ENCODE measurements at regions not wholly inside any gene's neighbourhood (a gene's known extent, or its start where the extent isn't known, plus 50 kb on each side); places are given as distances from the start of the nearest gene placed in this dataset.

GRCh38 chr3:194874206-194874605, 188.5 kb downstream of the FAM43A start:
- TF ChIP-seq CTCF (IDR thresholded peaks at IDR 0.05; ENCODE audit: unreplicated experiment): no peak
- Mint-ChIP-seq H3K4me3 (ENCODE audit: unreplicated experiment) (no peak overlapping the region), H3K36me3 (ENCODE audit: low read depth, unreplicated experiment) (peaks cover 3% of the 10 kb centered on the region), H3K4me1 (ENCODE audit: unreplicated experiment) (peaks cover 17% of the 10 kb centered on the region), H3K27ac (ENCODE audit: unreplicated experiment) (no peak overlapping the region), H3K27me3 (ENCODE audit: unreplicated experiment) (peaks cover 9% of the 10 kb centered on the region), H3K9me3 (ENCODE audit: unreplicated experiment) (no peaks in the 10 kb centered on the region)
- DNase-seq (ENCODE audit: low spot score): no peak

- H3K9me3 Mint-ChIP-seq (ENCODE audit: unreplicated experiment): no peaks in the 10 kb centered on the region
- H3K27me3 Mint-ChIP-seq (ENCODE audit: unreplicated experiment): peaks cover 10% of the 10 kb centered on the region
- H3K4me1 Mint-ChIP-seq (ENCODE audit: unreplicated experiment): peaks cover 17% of the 10 kb centered on the region
- H3K4me3 Mint-ChIP-seq (ENCODE audit: unreplicated experiment): no peak overlapping the region
- no peak for TF ChIP-seq CTCF (IDR thresholded peaks at IDR 0.05; ENCODE audit: unreplicated experiment)
- peaks cover 3% of the 10 kb centered on the region for H3K36me3 Mint-ChIP-seq (ENCODE audit: low read depth, unreplicated experiment)
- no peak for DNase-seq (ENCODE audit: low spot score)
- no peak overlapping the region for H3K27ac Mint-ChIP-seq (ENCODE audit: unreplicated experiment)
Measured at GRCh38 chr3:194874783-194875182, 189.1 kb downstream of the FAM43A start.

GRCh38 chr3:194875581-194876402, 190.1 kb downstream of the FAM43A start:
- no peaks in the 10 kb centered on the region for H3K9me3 Mint-ChIP-seq (ENCODE audit: unreplicated experiment)
- H3K36me3 Mint-ChIP-seq (ENCODE audit: low read depth, unreplicated experiment): peaks cover 3% of the 10 kb centered on the region
- peaks cover 10% of the 10 kb centered on the region for H3K27me3 Mint-ChIP-seq (ENCODE audit: unreplicated experiment)
- no peak for DNase-seq (ENCODE audit: low spot score)
- peak overlapping the region; percentile 15 for H3K4me3 Mint-ChIP-seq (ENCODE audit: unreplicated experiment)
- no peak for TF ChIP-seq CTCF (IDR thresholded peaks at IDR 0.05; ENCODE audit: unreplicated experiment)
- peaks cover 17% of the 10 kb centered on the region for H3K4me1 Mint-ChIP-seq (ENCODE audit: unreplicated experiment)
- H3K27ac Mint-ChIP-seq (ENCODE audit: unreplicated experiment): no peak overlapping the region

- Mint-ChIP-seq H3K27me3 (ENCODE audit: unreplicated experiment) (peaks cover 10% of the 10 kb centered on the region), H3K36me3 (ENCODE audit: low read depth, unreplicated experiment) (peaks cover 3% of the 10 kb centered on the region), H3K4me1 (ENCODE audit: unreplicated experiment) (peaks cover 17% of the 10 kb centered on the region), H3K27ac (ENCODE audit: unreplicated experiment) (no peak overlapping the region), H3K9me3 (ENCODE audit: unreplicated experiment) (no peaks in the 10 kb centered on the region), H3K4me3 (ENCODE audit: unreplicated experiment) (peak overlapping the region; percentile 15)
- TF ChIP-seq CTCF (IDR thresholded peaks at IDR 0.05; ENCODE audit: unreplicated experiment): no peak
- DNase-seq (ENCODE audit: low spot score): no peak
Measured at GRCh38 chr3:194876403-194877095, 190.9 kb downstream of the FAM43A start.

Data from endothelial cell (in vitro differentiated cells).